Pancreas (tissue), 10 donors: ENCODE measurements at regions not wholly inside any gene's neighbourhood (a gene's known extent, or its start where the extent isn't known, plus 50 kb on each side); places are given as distances from the start of the nearest gene placed in this dataset.

Experiments
- ATAC-seq, 4 donors: fragments of 200-7000 bp; cut with Tn5 transposase; one replicate each; pipeline versions ENCODE4 v1.8.0 to v1.9.1; 2020; ENCODE audit warnings: mild to moderate bottlenecking in 4 of 4, moderate library complexity in 4 of 4
- DNase-seq, 6 donors: peaks; one replicate each; pipeline ENCODE4 v3.0.0-alpha.2; 2020
- FAIRE-seq: peaks from 2 replicates; lab custom pipeline; 2012; peaks lifted over from hg19 to GRCh38; lab: Jason Lieb, UNC
- H3K27ac ChIP-seq, 4 donors: fragments of 200-600 bp; sonication (generic); 1 replicate in 3 of 4; 2 replicates in 1 of 4; pipeline versions ENCODE4 v1.5.0 to v1.8.0; 2020
- H3K27me3 ChIP-seq, 4 donors: fragments of 200-600 bp; one replicate each; pipeline ENCODE4 v1.8.0; 2021
- H3K36me3 ChIP-seq, 3 donors: fragments of 200-600 bp; sonication (generic) in 1 of 3; one replicate each; pipeline versions ENCODE4 v1.5.0 to v1.8.0; 2020 to 2021
- H3K4me1 ChIP-seq, 3 donors: fragments of 200-600 bp; one replicate each; pipeline ENCODE4 v1.8.0; 2021
- H3K4me3 ChIP-seq, 4 donors: fragments of 200-600 bp; sonication (generic) in 2 of 4; one replicate each; pipeline versions ENCODE4 v1.5.0 to v1.8.0; 2020 to 2021
- H3K9me3 ChIP-seq, 4 donors: fragments of 200-600 bp; one replicate each; pipeline ENCODE4 v1.8.0; 2021
- WGBS, 2 donors: extraction: QIAGEN DNeasy Blood & Tissue Kit; methylation state at CpG; one replicate each; pipeline ENCODE4 v1.1.7; 2013; 5-methylcytosine and 5-hydroxymethylcytosine counted together
- intact Hi-C, 3 donors: fragments of 100-400 bp; cut with DNase I; formaldehyde crosslinking; loops; one replicate each; pipeline versions ENCODE4 v1.11.1 to v1.14.2; 2022
- TF ChIP-seq, protein P1 (sequence below), 4 donors: fragments of 200-600 bp; sonication (generic) in 3 of 4; IDR thresholded peaks; one replicate each; pipeline versions ENCODE4 v1.5.0 to v1.8.0; 2021; ENCODE audit warnings: antibody characterized with exemption in 4 of 4
- donor health status: healthy with polysubstance abuse.
- donor health status: DM: no; HTN: no; CAD: no; lungs with moderate emphysema.
- donor health status: DM: no; HTN: no; CAD: no.
- donor health status: control.
- donor health status: control.
- donor health status: Bipolar disorder and iron deficiency.
- donor health status: DM: yes; HTN: yes; CAD: no.
- donor health status: DM: no; HTN: no; CAD: no.
- donor health status: DM: no; HTN: no; CAD: no.
- donor health status: DM: yes; HTN: yes; CAD: no.

- Histone ChIP-seq H3K9me3 (no peaks in the 10 kb centered on the region), H3K4me3 (no peak overlapping the region), H3K27me3 (no peaks in the 10 kb centered on the region), H3K4me1 (no peaks in the 10 kb centered on the region), H3K36me3 (no peaks in the 10 kb centered on the region), H3K27ac (no peak overlapping the region)
- no peak for FAIRE-seq
- TF ChIP-seq, protein P1, sequence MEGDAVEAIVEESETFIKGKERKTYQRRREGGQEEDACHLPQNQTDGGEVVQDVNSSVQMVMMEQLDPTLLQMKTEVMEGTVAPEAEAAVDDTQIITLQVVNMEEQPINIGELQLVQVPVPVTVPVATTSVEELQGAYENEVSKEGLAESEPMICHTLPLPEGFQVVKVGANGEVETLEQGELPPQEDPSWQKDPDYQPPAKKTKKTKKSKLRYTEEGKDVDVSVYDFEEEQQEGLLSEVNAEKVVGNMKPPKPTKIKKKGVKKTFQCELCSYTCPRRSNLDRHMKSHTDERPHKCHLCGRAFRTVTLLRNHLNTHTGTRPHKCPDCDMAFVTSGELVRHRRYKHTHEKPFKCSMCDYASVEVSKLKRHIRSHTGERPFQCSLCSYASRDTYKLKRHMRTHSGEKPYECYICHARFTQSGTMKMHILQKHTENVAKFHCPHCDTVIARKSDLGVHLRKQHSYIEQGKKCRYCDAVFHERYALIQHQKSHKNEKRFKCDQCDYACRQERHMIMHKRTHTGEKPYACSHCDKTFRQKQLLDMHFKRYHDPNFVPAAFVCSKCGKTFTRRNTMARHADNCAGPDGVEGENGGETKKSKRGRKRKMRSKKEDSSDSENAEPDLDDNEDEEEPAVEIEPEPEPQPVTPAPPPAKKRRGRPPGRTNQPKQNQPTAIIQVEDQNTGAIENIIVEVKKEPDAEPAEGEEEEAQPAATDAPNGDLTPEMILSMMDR (IDR thresholded peaks at IDR 0.05), result no peak
- no peak for ATAC-seq
- intact Hi-C loops, result no loop called here
- peak in 2 of 6 donors; percentile 10 to 29 for DNase-seq
- 71 to 75% methylated on average over 4 of the region's 4 CpGs for WGBS, 2 donors
These were observed 335.5 kb upstream of the CHORDC1 start for GRCh38 chr11:90558328-90558865.

- TF ChIP-seq, protein P1 (IDR thresholded peaks at IDR 0.05), result no peak
- Histone ChIP-seq H3K36me3 (no peaks in the 10 kb centered on the region), H3K27me3 (no peaks in the 10 kb centered on the region), H3K9me3 (no peaks in the 10 kb centered on the region), H3K4me1 (no peaks in the 10 kb centered on the region), H3K4me3 (no peak overlapping the region), H3K27ac (no peak overlapping the region)
- no peak for ATAC-seq
- no peak for DNase-seq
- FAIRE-seq, result no peak
- 30 to 32% methylated on average over 4 of the region's 4 CpGs for WGBS, 2 donors
- intact Hi-C loops, result no loop called here
These were observed 333.8 kb upstream of the CHORDC1 start for GRCh38 chr11:90556606-90557005.

- ATAC-seq (no peak), FAIRE-seq (no peak), DNase-seq (no peak)
- no peaks in the 10 kb centered on the region for H3K36me3 ChIP-seq
- no peak overlapping the region for H3K27ac ChIP-seq
- TF ChIP-seq, protein P1 (IDR thresholded peaks at IDR 0.05), result no peak
- no peak overlapping the region for H3K4me3 ChIP-seq
- no peaks in the 10 kb centered on the region for H3K4me1 ChIP-seq
- no peaks in the 10 kb centered on the region for H3K9me3 ChIP-seq
- WGBS, 2 donors, result 38 to 75% methylated on average over 1 of the region's 1 CpG
- intact Hi-C loops, result no loop called here
- H3K27me3 ChIP-seq, result no peaks in the 10 kb centered on the region
These were observed 333.2 kb upstream of the CHORDC1 start for GRCh38 chr11:90556026-90556425.

GRCh38 chr11:90555477-90555876, 332.6 kb upstream of the CHORDC1 start:
- FAIRE-seq, result no peak
- Histone ChIP-seq H3K27me3 (no peaks in the 10 kb centered on the region), H3K27ac (no peak overlapping the region), H3K4me1 (no peaks in the 10 kb centered on the region), H3K9me3 (no peaks in the 10 kb centered on the region), H3K4me3 (no peak overlapping the region), H3K36me3 (no peaks in the 10 kb centered on the region)
- intact Hi-C loops, result no loop called here
- ATAC-seq, result no peak
- no peak for DNase-seq
- WGBS, 2 donors, result 39 to 50% methylated on average over 2 of the region's 2 CpGs
- TF ChIP-seq, protein P1 (IDR thresholded peaks at IDR 0.05), result no peak

- H3K9me3 ChIP-seq, result no peaks in the 10 kb centered on the region
- ATAC-seq (no peak), DNase-seq (no peak), FAIRE-seq (no peak)
- H3K27me3 ChIP-seq, result no peaks in the 10 kb centered on the region
- TF ChIP-seq, protein P1 (IDR thresholded peaks at IDR 0.05), result no peak
- H3K4me3 ChIP-seq, result no peak overlapping the region
- H3K27ac ChIP-seq, result no peak overlapping the region
- H3K36me3 ChIP-seq, result no peaks in the 10 kb centered on the region
- intact Hi-C loops, result no loop called here
- H3K4me1 ChIP-seq, result no peaks in the 10 kb centered on the region
These were observed 319.2 kb upstream of the CHORDC1 start for GRCh38 chr11:90542092-90542491.
